Adipocyte (in vitro differentiated cells): ENCODE measurements at regions not wholly inside any gene's neighbourhood (a gene's known extent, or its start where the extent isn't known, plus 50 kb on each side); places are given as distances from the start of the nearest gene placed in this dataset.

Experiments used
- DNase-seq: peaks from one replicate; pipeline ENCODE4 v3.0.0-alpha.2; 2015; ENCODE audit warnings: low read depth
- H3K27me3 ChIP-seq: replicated peaks from 2 replicates; pipeline ENCODE4 v1.7.0; 2013; ENCODE audit warnings: mild to moderate bottlenecking, low read length, moderate library complexity; ENCODE audit not compliant: control insufficient read depth, insufficient read depth
- H3K36me3 ChIP-seq: 2 replicates; pipeline ENCODE4 v1.7.0; 2013; ENCODE audit warnings: low read length, mild to moderate bottlenecking, moderate library complexity; ENCODE audit not compliant: control insufficient read depth, insufficient read depth, severe bottlenecking
- H3K4me1 ChIP-seq: 2 replicates; pipeline ENCODE4 v1.7.0; 2013; ENCODE audit warnings: mild to moderate bottlenecking, low read length, moderate library complexity; ENCODE audit not compliant: control insufficient read depth, insufficient read depth
- H3K4me3 ChIP-seq: 2 replicates; pipeline ENCODE4 v1.7.0; 2013; ENCODE audit warnings: mild to moderate bottlenecking, low read length, moderate library complexity
- H3K9ac ChIP-seq: 2 replicates; pipeline ENCODE4 v1.7.0; 2013; ENCODE audit warnings: mild to moderate bottlenecking, low read length, moderate library complexity
- H3K9me3 ChIP-seq: 2 replicates; pipeline ENCODE4 v1.7.0; 2013; ENCODE audit warnings: mild to moderate bottlenecking, low read length, moderate library complexity; ENCODE audit not compliant: control insufficient read depth

DNA sequence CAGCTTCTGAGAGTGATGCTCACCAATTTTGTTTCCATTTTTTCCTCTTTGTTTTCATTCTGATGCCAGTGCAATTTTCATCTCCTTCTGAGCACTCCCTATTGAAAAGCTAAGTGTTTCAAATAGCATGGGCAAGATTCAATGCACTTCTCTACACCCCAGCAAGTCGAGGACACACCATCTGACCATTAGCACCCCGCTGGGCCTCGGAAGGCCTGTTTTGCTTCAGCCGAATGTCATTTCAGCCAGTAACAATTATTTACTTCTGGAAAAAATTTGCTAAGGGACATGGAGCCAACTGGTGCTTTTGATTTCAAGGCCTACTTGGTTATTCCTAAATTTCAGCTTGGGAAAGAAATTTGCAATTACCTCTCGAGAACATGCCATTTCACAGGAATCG, 392.4 kb downstream of the RNF144A start:
- Histone ChIP-seq H3K9ac (no peak overlapping the region), H3K4me3 (no peak overlapping the region), H3K27me3 (peaks cover 3% of the 10 kb centered on the region), H3K9me3 (no peaks in the 10 kb centered on the region), H3K36me3 (no peaks in the 10 kb centered on the region), H3K4me1 (no peaks in the 10 kb centered on the region)
- no peak for DNase-seq

GRCh38 chr2:7324706-7325105, 407.5 kb downstream of the RNF144A start:
- no peak for DNase-seq
- Histone ChIP-seq H3K9me3 (no peaks in the 10 kb centered on the region), H3K27me3 (peaks cover 6% of the 10 kb centered on the region), H3K4me3 (no peak overlapping the region), H3K9ac (no peak overlapping the region), H3K4me1 (no peaks in the 10 kb centered on the region), H3K36me3 (no peaks in the 10 kb centered on the region)

- DNase-seq = no peak
- H3K27me3 ChIP-seq = peaks cover 6% of the 10 kb centered on the region
- no peak overlapping the region for H3K4me3 ChIP-seq
- H3K4me1 ChIP-seq = no peaks in the 10 kb centered on the region
- no peaks in the 10 kb centered on the region for H3K9me3 ChIP-seq
- H3K36me3 ChIP-seq = no peaks in the 10 kb centered on the region
- no peak overlapping the region for H3K9ac ChIP-seq
Measured at GRCh38 chr2:7325186-7325585, 408.0 kb downstream of the RNF144A start.

DNA sequence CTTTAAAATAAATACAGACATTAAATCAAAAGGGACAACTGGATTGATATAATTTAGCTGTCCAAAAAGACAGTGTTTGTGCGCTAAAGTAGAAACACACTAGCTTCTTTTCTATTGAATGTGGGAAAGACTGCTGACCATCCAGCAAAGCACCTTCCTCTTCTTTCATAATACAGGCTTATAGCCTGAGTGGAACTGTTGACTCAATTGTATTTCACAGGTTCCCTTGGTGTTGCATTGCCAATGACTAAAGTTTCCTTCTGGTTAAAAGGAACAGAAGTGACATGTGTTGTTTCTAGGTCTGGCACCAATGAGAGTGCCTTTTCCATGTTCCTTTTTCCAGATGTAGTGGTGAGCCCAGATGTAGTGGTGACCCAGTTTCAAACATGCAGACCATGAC, 412.3 kb downstream of the RNF144A start:
- Histone ChIP-seq H3K36me3 (no peaks in the 10 kb centered on the region), H3K4me3 (no peak overlapping the region), H3K9me3 (no peaks in the 10 kb centered on the region), H3K4me1 (no peaks in the 10 kb centered on the region), H3K27me3 (peaks cover 6% of the 10 kb centered on the region), H3K9ac (no peak overlapping the region)
- no peak for DNase-seq

DNA sequence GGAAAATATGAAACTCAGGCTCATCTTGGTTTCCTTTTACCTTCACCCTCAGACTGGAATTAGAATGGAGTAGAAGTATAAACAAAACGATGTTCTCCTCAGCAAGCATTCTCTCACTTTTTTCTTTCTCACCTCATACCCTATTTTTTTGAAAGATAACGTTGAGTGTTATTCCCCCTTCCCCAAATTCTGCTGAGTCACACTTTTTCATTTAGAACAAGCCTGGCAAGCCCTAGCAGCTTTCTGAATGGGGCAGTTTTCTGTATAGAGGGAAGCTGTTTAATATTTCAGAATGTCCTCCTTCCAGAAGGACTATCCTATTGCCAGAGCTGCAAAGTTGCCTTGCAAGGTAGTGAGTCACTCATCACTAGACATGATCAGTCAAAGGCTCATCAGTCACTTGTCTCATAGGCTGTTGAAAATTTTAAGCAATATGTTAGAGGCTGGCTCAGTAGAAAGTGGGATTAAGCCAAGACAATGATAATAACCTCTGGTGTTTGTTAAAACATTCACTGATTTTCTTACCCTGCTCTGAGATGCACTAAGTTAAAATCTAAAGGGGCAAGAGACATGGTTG, 416.1 kb downstream of the RNF144A start:
- DNase-seq = no peak
- H3K4me3 ChIP-seq = no peak overlapping the region
- H3K36me3 ChIP-seq = no peaks in the 10 kb centered on the region
- peaks cover 6% of the 10 kb centered on the region for H3K27me3 ChIP-seq
- H3K9ac ChIP-seq = no peak overlapping the region
- peaks cover 4% of the 10 kb centered on the region for H3K9me3 ChIP-seq
- no peaks in the 10 kb centered on the region for H3K4me1 ChIP-seq

DNA sequence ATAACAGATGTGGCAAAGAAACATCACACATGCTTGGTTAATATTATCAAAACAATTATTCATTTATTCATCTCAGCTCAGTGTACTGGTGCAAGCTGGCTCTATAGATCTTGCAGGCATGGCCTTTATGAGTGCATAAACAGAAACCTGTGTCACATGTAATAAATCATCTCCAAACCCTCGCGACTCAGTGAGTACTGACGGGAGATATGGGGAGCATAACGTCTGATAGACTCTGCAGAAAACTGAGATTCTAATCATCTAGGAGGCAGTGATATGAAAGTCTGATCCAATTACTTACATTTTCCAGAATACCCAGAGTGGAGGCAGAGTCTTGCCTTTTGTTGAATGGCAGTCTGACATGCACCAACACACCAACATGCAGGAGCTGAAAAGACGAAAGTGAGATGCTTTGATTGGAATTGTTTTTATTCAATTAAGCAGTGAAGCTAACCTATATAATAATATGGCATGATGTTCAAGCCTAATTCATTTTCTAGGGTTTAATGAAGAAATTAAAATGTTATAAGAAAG, 416.8 kb downstream of the RNF144A start:
- Histone ChIP-seq H3K4me3 (no peak overlapping the region), H3K27me3 (peaks cover 6% of the 10 kb centered on the region), H3K4me1 (peaks cover 3% of the 10 kb centered on the region), H3K9me3 (peaks cover 4% of the 10 kb centered on the region), H3K36me3 (no peaks in the 10 kb centered on the region), H3K9ac (no peak overlapping the region)
- DNase-seq = no peak

DNA sequence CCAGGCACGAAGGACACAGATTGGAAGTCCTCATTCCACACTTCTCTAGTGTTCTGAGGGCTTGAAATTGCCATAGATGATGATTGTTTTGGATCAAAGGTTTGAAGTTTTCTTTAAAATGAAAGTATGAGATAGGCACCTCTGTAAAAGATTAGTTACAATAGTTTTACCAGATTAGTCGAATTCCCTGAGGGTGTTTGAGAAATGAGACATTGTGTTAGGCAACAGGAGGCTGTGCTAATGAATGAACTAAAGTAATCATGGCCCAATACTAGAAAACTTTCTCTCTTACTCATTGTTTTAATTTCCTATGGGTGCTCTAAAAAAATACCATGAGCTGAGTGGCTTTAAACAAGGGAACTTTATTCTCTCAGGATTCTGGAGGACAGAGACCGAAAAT, 421.7 kb downstream of the RNF144A start:
- H3K36me3 ChIP-seq = no peaks in the 10 kb centered on the region
- peaks cover 3% of the 10 kb centered on the region for H3K4me1 ChIP-seq
- H3K27me3 ChIP-seq = peaks cover 6% of the 10 kb centered on the region
- H3K4me3 ChIP-seq = no peak overlapping the region
- no peak overlapping the region for H3K9ac ChIP-seq
- H3K9me3 ChIP-seq = peaks cover 4% of the 10 kb centered on the region
- DNase-seq = no peak

- Histone ChIP-seq H3K9ac (no peak overlapping the region), H3K4me3 (no peak overlapping the region), H3K9me3 (no peaks in the 10 kb centered on the region), H3K4me1 (no peaks in the 10 kb centered on the region), H3K27me3 (peaks cover 7% of the 10 kb centered on the region), H3K36me3 (no peaks in the 10 kb centered on the region)
- no peak for DNase-seq
Measured at GRCh38 chr2:7346336-7346735, 429.1 kb downstream of the RNF144A start.

- peaks cover 7% of the 10 kb centered on the region for H3K27me3 ChIP-seq
Measured at GRCh38 chr2:7348761-7349160, 431.5 kb downstream of the RNF144A start.

DNA sequence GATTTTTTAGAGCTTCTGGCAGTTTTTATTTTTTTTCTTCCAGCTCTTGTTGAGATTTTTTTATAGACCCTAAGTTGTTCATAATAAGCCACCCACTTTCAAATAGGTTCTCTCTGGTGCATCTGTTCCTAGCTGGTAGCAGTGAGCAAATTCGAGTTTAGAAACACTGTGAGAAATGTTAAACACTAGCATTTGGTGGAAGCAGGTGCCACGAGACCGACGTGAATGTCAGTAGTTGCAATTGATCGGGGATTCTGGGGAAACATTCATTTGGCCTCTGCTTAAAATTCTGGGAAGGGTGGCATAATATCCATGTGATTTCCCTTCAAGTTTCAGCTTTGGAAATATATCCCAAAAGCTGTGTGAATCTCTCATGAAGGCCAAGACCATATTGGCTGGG, 435.0 kb downstream of the RNF144A start:
- DNase-seq = no peak
- Histone ChIP-seq H3K36me3 (no peaks in the 10 kb centered on the region), H3K27me3 (peaks cover 11% of the 10 kb centered on the region), H3K4me3 (no peak overlapping the region), H3K9ac (no peak overlapping the region), H3K4me1 (no peaks in the 10 kb centered on the region), H3K9me3 (no peaks in the 10 kb centered on the region)

More at GRCh38 chr2:7348761-7349160, 431.5 kb downstream of the RNF144A start:
- Histone ChIP-seq H3K9ac (no peak overlapping the region), H3K36me3 (no peaks in the 10 kb centered on the region), H3K9me3 (no peaks in the 10 kb centered on the region), H3K4me3 (no peak overlapping the region), H3K4me1 (no peaks in the 10 kb centered on the region)
- no peak for DNase-seq

GRCh38 chr2:7353571-7353970, 436.4 kb downstream of the RNF144A start:
- H3K36me3 ChIP-seq = no peaks in the 10 kb centered on the region
- no peak overlapping the region for H3K4me3 ChIP-seq
- H3K9ac ChIP-seq = no peak overlapping the region
- H3K27me3 ChIP-seq = peaks cover 11% of the 10 kb centered on the region
- no peaks in the 10 kb centered on the region for H3K9me3 ChIP-seq
- DNase-seq = no peak
- no peaks in the 10 kb centered on the region for H3K4me1 ChIP-seq

GRCh38 chr2:7355781-7356180, 438.6 kb downstream of the RNF144A start:
- DNase-seq = no peak
- H3K4me1 ChIP-seq = no peaks in the 10 kb centered on the region
- no peak overlapping the region for H3K4me3 ChIP-seq
- no peaks in the 10 kb centered on the region for H3K9me3 ChIP-seq
- no peak overlapping the region for H3K9ac ChIP-seq
- H3K27me3 ChIP-seq = peaks cover 5% of the 10 kb centered on the region
- no peaks in the 10 kb centered on the region for H3K36me3 ChIP-seq
